GM23248 (cell line): ENCODE measurements at regions not wholly inside any gene's neighbourhood (a gene's known extent, or its start where the extent isn't known, plus 50 kb on each side); places are given as distances from the start of the nearest gene placed in this dataset.

Source experiments
- DNase-seq: peaks from one replicate; pipeline ENCODE4 v3.0.0-alpha.2; 2015
- H2AFZ ChIP-seq: fragments of 200-600 bp; sonication (generic); 2 replicates; pipeline ENCODE4 v1.6.1; 2016; ENCODE audit warnings: antibody characterized with exemption
- H3F3A ChIP-seq: fragments of 200-600 bp; sonication (generic); 2 replicates; pipeline ENCODE4 v1.6.1; 2016; ENCODE audit warnings: mild to moderate bottlenecking, antibody characterized with exemption, mixed run types; ENCODE audit not compliant: insufficient read depth
- H3K27ac ChIP-seq: fragments of 200-600 bp; sonication (generic); 2 replicates; pipeline ENCODE4 v1.5.1; 2016; ENCODE audit warnings: mild to moderate bottlenecking
- H3K27me3 ChIP-seq: fragments of 200-600 bp; sonication (generic); replicated peaks from 2 replicates; pipeline ENCODE4 v1.6.1; 2016; ENCODE audit warnings: mild to moderate bottlenecking; ENCODE audit not compliant: insufficient read depth
- H3K36me3 ChIP-seq: fragments of 200-600 bp; sonication (generic); 2 replicates; pipeline ENCODE4 v1.6.1; 2016; ENCODE audit warnings: low read depth, mild to moderate bottlenecking
- H3K4me1 ChIP-seq: fragments of 200-600 bp; sonication (generic); 2 replicates; pipeline ENCODE4 v1.6.1; 2016; ENCODE audit warnings: mild to moderate bottlenecking; ENCODE audit not compliant: insufficient read depth
- H3K4me2 ChIP-seq: fragments of 200-600 bp; sonication (generic); one replicate; pipeline ENCODE4 v1.6.1; 2016; ENCODE audit warnings: mild to moderate bottlenecking; ENCODE audit not compliant: unreplicated experiment
- H3K4me3 ChIP-seq: fragments of 200-600 bp; sonication (generic); 2 replicates; pipeline ENCODE4 v1.5.1; 2016; ENCODE audit warnings: mild to moderate bottlenecking
- H3K79me2 ChIP-seq: fragments of 200-600 bp; sonication (generic); 2 replicates; pipeline ENCODE4 v1.6.1; 2016; ENCODE audit warnings: mild to moderate bottlenecking; ENCODE audit not compliant: insufficient read depth
- H3K9ac ChIP-seq: fragments of 200-600 bp; sonication (generic); 2 replicates; pipeline ENCODE4 v1.6.1; 2016; ENCODE audit warnings: mild to moderate bottlenecking
- H3K9me2 ChIP-seq: fragments of 200-600 bp; sonication (generic); 2 replicates; pipeline ENCODE4 v1.6.1; 2016; ENCODE audit warnings: mixed run types, mild to moderate bottlenecking, moderate library complexity; ENCODE audit not compliant: insufficient read depth
- H3K9me3 ChIP-seq: fragments of 200-600 bp; sonication (generic); one replicate; pipeline ENCODE4 v1.6.1; 2017; ENCODE audit warnings: low read depth
- H4K20me1 ChIP-seq: fragments of 200-600 bp; sonication (generic); 2 replicates; pipeline ENCODE4 v1.6.0; 2016; ENCODE audit not compliant: insufficient read depth
- EZH2 ChIP-seq: fragments of 200-600 bp; sonication (generic); IDR thresholded peaks from 2 replicates; pipeline ENCODE4 v1.6.1; 2018; ENCODE audit warnings: antibody characterized with exemption, mild to moderate bottlenecking; ENCODE audit not compliant: insufficient read depth, poor library complexity, severe bottlenecking
- EZH2phosphoT487 ChIP-seq: fragments of 200-600 bp; sonication (generic); IDR thresholded peaks from 2 replicates; pipeline ENCODE4 v1.6.1; 2018; ENCODE audit warnings: antibody characterized with exemption, moderate library complexity, mild to moderate bottlenecking, low read depth; ENCODE audit not compliant: insufficient read depth
- WGBS, 2 experiments: methylation state at CpG; one replicate each; pipeline ENCODE4 v1.1.6; 2015 to 2017; ENCODE audit warnings: low lambda C conversion rate in 2 of 2, low coverage in 1 of 2; ENCODE audit errors: missing lambda C conversion rate in 2 of 2; 5-methylcytosine and 5-hydroxymethylcytosine counted together
- in situ Hi-C: fragments of 300-500 bp; cut with MboI; formaldehyde crosslinking; loops from 2 replicates; pipeline ENCODE4 v1.15.0; 2020

- no peak overlapping the region for H3K9ac ChIP-seq
- H3K27me3 ChIP-seq = no peaks in the 10 kb centered on the region
- DNase-seq = no peak
- no peak overlapping the region for H2AFZ ChIP-seq
- in situ Hi-C loops = no loop called here
- no peaks in the 10 kb centered on the region for H3K9me3 ChIP-seq
- no peak overlapping the region for H3K27ac ChIP-seq
- H3K4me2 ChIP-seq = no peak overlapping the region
- no peaks in the 10 kb centered on the region for H3K9me2 ChIP-seq
- no peak for TF ChIP-seq EZH2
- TF ChIP-seq EZH2phosphoT487 = no peak
- no peaks in the 10 kb centered on the region for H4K20me1 ChIP-seq
- 0 to 3% methylated on average over 1 of the region's 1 CpG for WGBS, 2 experiments
- H3K79me2 ChIP-seq = no peaks in the 10 kb centered on the region
- H3K36me3 ChIP-seq = no peaks in the 10 kb centered on the region
- H3F3A ChIP-seq = no peaks in the 10 kb centered on the region
- H3K4me3 ChIP-seq = no peak overlapping the region
- H3K4me1 ChIP-seq = no peaks in the 10 kb centered on the region
Observed at GRCh38 chr4:114304567-114304966, 294.0 kb upstream of the UGT8 start.

- no peaks in the 10 kb centered on the region for H3K9me2 ChIP-seq
- H3K4me2 ChIP-seq = no peak overlapping the region
- H3F3A ChIP-seq = no peaks in the 10 kb centered on the region
- WGBS, 2 experiments = 58 to 60% methylated on average over 2 of the region's 2 CpGs
- in situ Hi-C loops = no loop called here
- H3K9ac ChIP-seq = no peak overlapping the region
- no peaks in the 10 kb centered on the region for H3K9me3 ChIP-seq
- H3K36me3 ChIP-seq = no peaks in the 10 kb centered on the region
- H2AFZ ChIP-seq = no peak overlapping the region
- no peaks in the 10 kb centered on the region for H3K27me3 ChIP-seq
- no peak for TF ChIP-seq EZH2
- TF ChIP-seq EZH2phosphoT487 = no peak
- no peaks in the 10 kb centered on the region for H3K4me1 ChIP-seq
- no peaks in the 10 kb centered on the region for H4K20me1 ChIP-seq
- H3K79me2 ChIP-seq = no peaks in the 10 kb centered on the region
- H3K27ac ChIP-seq = no peak overlapping the region
- DNase-seq = no peak
- no peak overlapping the region for H3K4me3 ChIP-seq
Observed at GRCh38 chr4:114306946-114307345, 291.7 kb upstream of the UGT8 start.

GRCh38 chr4:114310296-114310925 is 288.2 kb upstream of the UGT8 start:
- DNase-seq = no peak
- no peak overlapping the region for H3K4me3 ChIP-seq
- no peak overlapping the region for H3K4me2 ChIP-seq
- no peaks in the 10 kb centered on the region for H4K20me1 ChIP-seq
- TF ChIP-seq EZH2phosphoT487 = no peak
- no peak for TF ChIP-seq EZH2
- H3K79me2 ChIP-seq = no peaks in the 10 kb centered on the region
- no peaks in the 10 kb centered on the region for H3K4me1 ChIP-seq
- H3K9me2 ChIP-seq = no peaks in the 10 kb centered on the region
- no peaks in the 10 kb centered on the region for H3F3A ChIP-seq
- H2AFZ ChIP-seq = 0 out of 2 replicates have a peak overlapping the region, but pooled peaks have one; percentile 3
- in situ Hi-C loops = no loop called here
- H3K9ac ChIP-seq = no peak overlapping the region
- no peak overlapping the region for H3K27ac ChIP-seq
- H3K9me3 ChIP-seq = no peaks in the 10 kb centered on the region
- no peaks in the 10 kb centered on the region for H3K27me3 ChIP-seq
- H3K36me3 ChIP-seq = no peaks in the 10 kb centered on the region

- H3K27me3 ChIP-seq = no peaks in the 10 kb centered on the region
- H2AFZ ChIP-seq = no peak overlapping the region
- no peaks in the 10 kb centered on the region for H3K9me3 ChIP-seq
- no peaks in the 10 kb centered on the region for H3K4me1 ChIP-seq
- in situ Hi-C loops = no loop called here
- no peak for DNase-seq
- no peak overlapping the region for H3K4me3 ChIP-seq
- no peak overlapping the region for H3K27ac ChIP-seq
- H3K9ac ChIP-seq = no peak overlapping the region
- H3K4me2 ChIP-seq = no peak overlapping the region
- no peaks in the 10 kb centered on the region for H3K36me3 ChIP-seq
- no peaks in the 10 kb centered on the region for H3F3A ChIP-seq
- TF ChIP-seq EZH2 (no peak), EZH2phosphoT487 (no peak)
- H3K79me2 ChIP-seq = no peaks in the 10 kb centered on the region
- H4K20me1 ChIP-seq = no peaks in the 10 kb centered on the region
- H3K9me2 ChIP-seq = no peaks in the 10 kb centered on the region
- whole genome bisulfite sequencing, 2 experiments = 73 to 81% methylated on average over 4 of the region's 4 CpGs
Observed at GRCh38 chr4:114311787-114312186, 286.8 kb upstream of the UGT8 start.

- Histone ChIP-seq H3K4me2 (no peak overlapping the region), H3K79me2 (no peaks in the 10 kb centered on the region), H3K4me3 (no peak overlapping the region), H3K9me2 (no peaks in the 10 kb centered on the region), H3K4me1 (no peaks in the 10 kb centered on the region), H3F3A (no peaks in the 10 kb centered on the region), H3K27ac (no peak overlapping the region), H4K20me1 (no peaks in the 10 kb centered on the region), H2AFZ (no peak overlapping the region), H3K27me3 (no peaks in the 10 kb centered on the region), H3K36me3 (no peaks in the 10 kb centered on the region), H3K9me3 (no peaks in the 10 kb centered on the region), H3K9ac (no peak overlapping the region)
- no peak for DNase-seq
- in situ Hi-C loops = no loop called here
- WGBS, 2 experiments = 68 to 72% methylated on average over 3 of the region's 3 CpGs
- no peak for TF ChIP-seq EZH2
- TF ChIP-seq EZH2phosphoT487 = no peak
Observed at GRCh38 chr4:114312338-114312737, 286.3 kb upstream of the UGT8 start.
